IMR-90 (cell line): ENCODE measurements at regions not wholly inside any gene's neighbourhood (a gene's known extent, or its start where the extent isn't known, plus 50 kb on each side); places are given as distances from the start of the nearest gene placed in this dataset.

Experiments used
- ATAC-seq: fragments of 200-7000 bp; cut with Tn5 transposase; 2 replicates; pipeline ENCODE4 v1.9.1; 2020; ENCODE audit warnings: low read depth, mild to moderate bottlenecking, moderate library complexity
- BruUV-seq: library from RNA; stranded (reverse); fragments of 400-500 nt; replicated peaks from 2 replicates; lab custom pipeline; 2021; lab: Mats Ljungman, UMichigan
- CTCF ChIA-PET: fragments of 300-600 bp; formaldehyde crosslinking; extraction: SDS; loops from one replicate; lab custom pipeline; 2021; ENCODE audit warnings: antibody characterized with exemption; lab: Yijun Ruan, JAX
- POLR2A ChIA-PET: fragments of 300-600 bp; sonication (Branson Sonifier 250); formaldehyde crosslinking; loops from one replicate; lab custom pipeline; 2022; ENCODE audit warnings: antibody characterized with exemption; ENCODE audit not compliant: unreplicated experiment; lab: Charles Lee
- DNase-seq: peaks from one replicate; pipeline ENCODE4 v3.0.0; 2013
- H2AFZ ChIP-seq: replicated peaks from 2 replicates; pipeline ENCODE3; 2013; ENCODE audit warnings: low read length, mild to moderate bottlenecking; ENCODE audit not compliant: poor library complexity
- H2AK5ac ChIP-seq: 2 replicates; pipeline ENCODE4 v1.6.1; 2013; ENCODE audit warnings: low read depth, low read length, inconsistent platforms
- H2AK9ac ChIP-seq: replicated peaks from 2 replicates; pipeline ENCODE3; 2013; ENCODE audit warnings: mild to moderate bottlenecking, low read depth, low read length, moderate library complexity; ENCODE audit not compliant: poor library complexity
- H2BK120ac ChIP-seq: 2 replicates; pipeline ENCODE4 v1.6.1; 2013; ENCODE audit warnings: low read depth, low read length, inconsistent platforms
- H2BK15ac ChIP-seq: 3 replicates; pipeline ENCODE4 v1.6.1; 2013; ENCODE audit warnings: low read depth, low read length, inconsistent platforms
- H2BK20ac ChIP-seq: 2 replicates; pipeline ENCODE4 v1.6.1; 2013; ENCODE audit warnings: low read depth, mild to moderate bottlenecking, inconsistent platforms, low read length, moderate library complexity
- H2BK5ac ChIP-seq: 2 replicates; pipeline ENCODE4 v1.6.1; 2013; ENCODE audit warnings: mild to moderate bottlenecking, low read depth, low read length, inconsistent platforms; ENCODE audit not compliant: poor library complexity, severe bottlenecking
- H3K14ac ChIP-seq: replicated peaks from 2 replicates; pipeline ENCODE4 v1.6.1; 2013; ENCODE audit warnings: low read depth, low read length, inconsistent platforms
- H3K18ac ChIP-seq: 2 replicates; pipeline ENCODE4 v1.6.1; 2013; ENCODE audit warnings: low read depth, low read length, control low read depth
- H3K23ac ChIP-seq: 2 replicates; pipeline ENCODE4 v1.6.1; 2013; ENCODE audit warnings: low read depth, low read length, inconsistent platforms
- H3K27ac ChIP-seq: 2 replicates; pipeline ENCODE4 v1.5.1; 2013; ENCODE audit warnings: mild to moderate bottlenecking, control low read depth, low read length; ENCODE audit not compliant: insufficient read depth
- H3K27me3 ChIP-seq: 2 replicates; pipeline ENCODE4 v1.6.1; 2013; ENCODE audit warnings: low read length; ENCODE audit not compliant: control insufficient read depth, insufficient read depth
- H3K36me3 ChIP-seq: 2 replicates; pipeline ENCODE4 v1.6.1; 2013; ENCODE audit warnings: low read length, mixed read lengths; ENCODE audit not compliant: control insufficient read depth, insufficient read depth
- H3K4ac ChIP-seq: 2 replicates; pipeline ENCODE4 v1.6.1; 2013; ENCODE audit warnings: low read depth, low read length, inconsistent platforms
- H3K4me1 ChIP-seq: 2 replicates; pipeline ENCODE4 v1.6.1; 2013; ENCODE audit warnings: low read length, mixed read lengths; ENCODE audit not compliant: control insufficient read depth, insufficient read depth
- H3K4me2 ChIP-seq: 2 replicates; pipeline ENCODE4 v1.6.1; 2013; ENCODE audit warnings: low read depth, mild to moderate bottlenecking, control low read depth, low read length, moderate library complexity
- H3K4me3 ChIP-seq: 2 replicates; pipeline ENCODE4 v1.5.1; 2013; ENCODE audit warnings: low read depth, mild to moderate bottlenecking, control low read depth, low read length, moderate library complexity; ENCODE audit not compliant: insufficient read depth
- H3K56ac ChIP-seq: 2 replicates; pipeline ENCODE4 v1.6.1; 2013; ENCODE audit warnings: low read length, inconsistent platforms; ENCODE audit not compliant: insufficient read depth; ENCODE audit errors: extremely low read depth
- H3K79me1 ChIP-seq, 2 experiments: 2 replicates each; pipeline ENCODE4 v1.6.1; 2013; ENCODE audit warnings: low read length in 2 of 2, inconsistent platforms in 1 of 2, low read depth in 1 of 2
- H3K9ac ChIP-seq: 2 replicates; pipeline ENCODE4 v1.6.1; 2013; ENCODE audit warnings: low read depth, low read length, control low read depth
- H3K9me1 ChIP-seq: 2 replicates; pipeline ENCODE4 v1.6.1; 2013; ENCODE audit warnings: low read length, inconsistent platforms; ENCODE audit not compliant: insufficient read depth
- H3K9me3 ChIP-seq: 2 replicates; pipeline ENCODE4 v1.6.1; 2013; ENCODE audit warnings: low read length; ENCODE audit not compliant: control insufficient read depth, insufficient read depth
- H4K20me1 ChIP-seq: 2 replicates; pipeline ENCODE4 v1.6.1; 2013; ENCODE audit warnings: low read length, inconsistent platforms; ENCODE audit not compliant: insufficient read depth
- H4K5ac ChIP-seq: 2 replicates; pipeline ENCODE4 v1.6.1; 2013; ENCODE audit warnings: mild to moderate bottlenecking, low read depth, low read length, control low read depth
- H4K8ac ChIP-seq, 2 experiments: 2 replicates each; pipeline ENCODE4 v1.6.1; 2013; ENCODE audit warnings: low read depth in 2 of 2, low read length in 2 of 2, control low read depth in 1 of 2, inconsistent platforms in 1 of 2
- H4K91ac ChIP-seq: 2 replicates; pipeline ENCODE4 v1.6.1; 2013; ENCODE audit warnings: low read depth, low read length, inconsistent platforms; ENCODE audit not compliant: insufficient read depth
- MAFK ChIP-seq: IDR thresholded peaks from 2 replicates; pipeline ENCODE4 v1.6.1; 2012; ENCODE audit warnings: low read depth, low read length, improper control_type of control experiment
- POLR2A ChIP-seq: IDR thresholded peaks from 2 replicates; pipeline ENCODE4 v1.6.1; 2012; ENCODE audit warnings: mild to moderate bottlenecking, low read depth, low read length
- RCOR1 ChIP-seq: IDR thresholded peaks from 2 replicates; pipeline ENCODE4 v1.6.1; 2012; ENCODE audit warnings: mild to moderate bottlenecking, low read length, improper control_type of control experiment; ENCODE audit not compliant: insufficient replicate concordance
- WGBS, 2 experiments: methylation state at CpG; one replicate each; pipeline versions ENCODE4 v1.1.5 to v1.1.7; 2013; ENCODE audit warnings: missing lambda C conversion rate in 2 of 2; ENCODE audit not compliant: insufficient read length in 1 of 2; ENCODE audit errors: extremely low coverage in 2 of 2; 5-methylcytosine and 5-hydroxymethylcytosine counted together
- dilution Hi-C: fragments of 300-500 bp; cut with HindIII; formaldehyde crosslinking; loops from one replicate; pipeline ENCODE4 v1.14.3; 2018; ENCODE audit warnings: low sequenced_read_pairs; ENCODE audit not compliant: unreplicated experiment
- in situ Hi-C: fragments of 300-500 bp; cut with MboI; formaldehyde crosslinking; loops from 3 replicates; pipeline ENCODE4 v1.14.3; 2019; ENCODE audit warnings: low sequenced_read_pairs, inconsistent platforms, mixed read lengths
- intact Hi-C: fragments of 100-400 bp; cut with micrococcal nuclease; formaldehyde crosslinking; loops from 2 replicates; pipeline ENCODE4 v1.10.0; 2022
- TF ChIP-seq, protein P1 (sequence below): conservative IDR thresholded peaks from 2 replicates; pipeline ENCODE4 v1.5.1; 2012; ENCODE audit warnings: mild to moderate bottlenecking, low read depth, low read length, improper control_type of control experiment

DNA sequence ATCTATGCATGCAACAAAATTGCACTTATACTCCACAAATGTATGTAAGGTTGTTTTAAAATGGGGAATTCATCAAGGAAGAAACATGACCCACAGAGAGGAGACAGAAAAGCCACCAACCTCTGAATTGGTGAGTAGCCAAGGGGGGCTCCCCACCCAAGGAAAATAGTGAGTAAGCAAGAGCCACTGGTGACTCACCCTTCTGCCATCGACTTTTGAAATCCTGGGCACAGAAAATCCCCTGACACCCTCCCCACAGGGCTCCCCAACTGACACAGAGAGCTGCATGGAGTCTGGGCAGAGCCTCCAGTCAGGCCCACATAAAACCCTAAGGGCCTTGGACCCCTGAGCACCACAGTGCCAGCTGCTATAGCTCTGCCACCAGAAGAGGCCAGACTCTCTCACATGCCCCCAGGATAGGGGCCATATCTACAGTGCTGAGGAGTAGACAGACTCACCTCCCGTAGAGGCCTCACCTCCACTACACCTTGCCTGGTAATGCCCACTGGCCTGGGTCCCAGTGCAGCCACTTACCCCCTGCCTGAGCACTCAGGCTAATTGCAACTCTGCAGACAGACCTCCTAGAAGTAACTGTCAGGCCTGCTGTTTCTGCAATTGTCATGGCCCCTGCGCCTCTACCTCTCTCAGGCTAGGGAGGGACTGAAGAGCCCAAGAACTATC is 244.7 kb upstream of the WSB1 start:
- Histone ChIP-seq H3K9me3 (peaks cover 6% of the 10 kb centered on the region), H3K4me2 (no peak overlapping the region), H3K9me1 (no peaks in the 10 kb centered on the region), H2BK15ac (no peak overlapping the region), H4K8ac (no peak overlapping the region), H2AFZ (no peak overlapping the region), H3K4me3 (no peak overlapping the region), H4K20me1 (no peaks in the 10 kb centered on the region), H3K56ac (no peak overlapping the region), H2AK9ac (no peak overlapping the region), H3K79me1 (no peaks in the 10 kb centered on the region), H3K4ac (no peak overlapping the region), H3K18ac (no peak overlapping the region), H3K23ac (no peak overlapping the region), H2AK5ac (no peak overlapping the region), H3K27me3 (no peaks in the 10 kb centered on the region), H3K36me3 (no peaks in the 10 kb centered on the region), H3K9ac (no peak overlapping the region), H2BK20ac (no peak overlapping the region), H3K27ac (no peak overlapping the region), H3K14ac (no peak overlapping the region), H4K91ac (no peak overlapping the region), H4K5ac (no peak overlapping the region), H2BK5ac (no peak overlapping the region), H2BK120ac (no peak overlapping the region), H3K4me1 (no peaks in the 10 kb centered on the region)
- no TSS peak for BruUV-seq
- in situ Hi-C loops, result no loop called here
- intact Hi-C loops, result no loop called here
- DNase-seq (no peak), ATAC-seq (no peak)
- POLR2A ChIA-PET, result no interaction called here
- CTCF ChIA-PET, result no interaction called here
- dilution Hi-C loops, result no loop called here
- TF ChIP-seq MAFK (no peak), POLR2A (no peak), RCOR1 (no peak)
- TF ChIP-seq, protein P1, sequence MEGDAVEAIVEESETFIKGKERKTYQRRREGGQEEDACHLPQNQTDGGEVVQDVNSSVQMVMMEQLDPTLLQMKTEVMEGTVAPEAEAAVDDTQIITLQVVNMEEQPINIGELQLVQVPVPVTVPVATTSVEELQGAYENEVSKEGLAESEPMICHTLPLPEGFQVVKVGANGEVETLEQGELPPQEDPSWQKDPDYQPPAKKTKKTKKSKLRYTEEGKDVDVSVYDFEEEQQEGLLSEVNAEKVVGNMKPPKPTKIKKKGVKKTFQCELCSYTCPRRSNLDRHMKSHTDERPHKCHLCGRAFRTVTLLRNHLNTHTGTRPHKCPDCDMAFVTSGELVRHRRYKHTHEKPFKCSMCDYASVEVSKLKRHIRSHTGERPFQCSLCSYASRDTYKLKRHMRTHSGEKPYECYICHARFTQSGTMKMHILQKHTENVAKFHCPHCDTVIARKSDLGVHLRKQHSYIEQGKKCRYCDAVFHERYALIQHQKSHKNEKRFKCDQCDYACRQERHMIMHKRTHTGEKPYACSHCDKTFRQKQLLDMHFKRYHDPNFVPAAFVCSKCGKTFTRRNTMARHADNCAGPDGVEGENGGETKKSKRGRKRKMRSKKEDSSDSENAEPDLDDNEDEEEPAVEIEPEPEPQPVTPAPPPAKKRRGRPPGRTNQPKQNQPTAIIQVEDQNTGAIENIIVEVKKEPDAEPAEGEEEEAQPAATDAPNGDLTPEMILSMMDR, result no peak
- WGBS, 2 experiments, result no CpG with 5 or more reads among the region's 3 CpGs
